Panc1 (cell line): ENCODE measurements at regions not wholly inside any gene's neighbourhood (a gene's known extent, or its start where the extent isn't known, plus 50 kb on each side); places are given as distances from the start of the nearest gene placed in this dataset.

Experiments
- ATAC-seq: fragments of 200-7000 bp; cut with Tn5 transposase; 2 replicates; pipeline ENCODE4 v1.9.1; 2020; ENCODE audit warnings: mild to moderate bottlenecking, moderate library complexity
- BruUV-seq: library from RNA; stranded (reverse); fragments of 400-500 nt; replicated peaks from 2 replicates; lab custom pipeline; 2021; lab: Mats Ljungman, UMichigan
- CTCF ChIA-PET: fragments of 300-600 bp; sonication (Branson Sonifier 250); formaldehyde crosslinking; loops from one replicate; lab custom pipeline; 2022; ENCODE audit warnings: antibody characterized with exemption; lab: Charles Lee
- POLR2A ChIA-PET: fragments of 300-600 bp; sonication (Branson Sonifier 250); formaldehyde crosslinking; loops from one replicate; lab custom pipeline; 2022; ENCODE audit warnings: antibody characterized with exemption; lab: Charles Lee
- DNase-seq: peaks from one replicate; pipeline ENCODE4 v3.0.0-alpha.2; 2010; ENCODE audit warnings: low read depth, low spot score
- H3K27ac ChIP-seq: 2 replicates; pipeline ENCODE4 v1.5.1; 2011; ENCODE audit warnings: mild to moderate bottlenecking, low read length, inconsistent platforms
- H3K27me3 ChIP-seq: fragments of 200-500 bp; sonication (Bioruptor generic); 2 replicates; pipeline ENCODE4 v1.6.0; 2014; ENCODE audit warnings: low read length, inconsistent platforms; ENCODE audit not compliant: control insufficient read depth, insufficient read depth
- H3K36me3 ChIP-seq: fragments of 200-500 bp; sonication (Bioruptor generic); 2 replicates; pipeline ENCODE4 v1.5.1; 2014; ENCODE audit warnings: inconsistent platforms, mild to moderate bottlenecking, low read length, moderate library complexity; ENCODE audit not compliant: control insufficient read depth, insufficient read depth
- H3K4me1 ChIP-seq: 2 replicates; pipeline ENCODE4 v1.5.1; 2011; ENCODE audit warnings: inconsistent platforms, mild to moderate bottlenecking, low read length, moderate library complexity; ENCODE audit not compliant: control insufficient read depth, insufficient read depth
- H3K4me3 ChIP-seq, 2 experiments: 2 replicates each; pipeline ENCODE4 v1.5.1; 2011 to 2012; ENCODE audit warnings: low read depth in 2 of 2, low read length in 2 of 2, mild to moderate bottlenecking in 2 of 2, inconsistent platforms in 1 of 2, moderate library complexity in 1 of 2
- H3K9me3 ChIP-seq: fragments of 200-500 bp; sonication (Bioruptor generic); 2 replicates; pipeline ENCODE4 v1.5.1; 2014; ENCODE audit warnings: low read depth, mild to moderate bottlenecking, inconsistent platforms, low read length, moderate library complexity; ENCODE audit not compliant: control insufficient read depth, insufficient read depth
- CTCF ChIP-seq: fragments of 450-650 bp; IDR thresholded peaks from 2 replicates; pipeline ENCODE4 v1.5.1; 2017; ENCODE audit warnings: mild to moderate bottlenecking
- POLR2AphosphoS5 ChIP-seq: IDR thresholded peaks from 2 replicates; pipeline ENCODE4 v1.6.1; 2012; ENCODE audit warnings: mild to moderate bottlenecking, low read depth, low read length, moderate library complexity
- REST ChIP-seq, 2 experiments: IDR thresholded peaks; 2 replicates each; pipeline ENCODE4 v1.6.1; 2011 to 2012; ENCODE audit warnings: low read depth in 2 of 2, control low read depth in 1 of 2, low read length in 1 of 2, mild to moderate bottlenecking in 1 of 2, moderate library complexity in 1 of 2; ENCODE audit not compliant: insufficient read depth in 1 of 2
- SIN3A ChIP-seq: IDR thresholded peaks from 2 replicates; pipeline ENCODE4 v1.6.1; 2012; ENCODE audit warnings: low read depth, mild to moderate bottlenecking, low read length, moderate library complexity, borderline replicate concordance; ENCODE audit not compliant: insufficient read depth
- TCF7L2 ChIP-seq: IDR thresholded peaks from 2 replicates; pipeline ENCODE4 v1.6.1; 2011; ENCODE audit warnings: mild to moderate bottlenecking, low read depth, low read length, inconsistent platforms
- in situ Hi-C: cut with HindIII; loops from 2 replicates; pipeline ENCODE4 v1.10.0; 2016; ENCODE audit warnings: low sequenced_read_pairs, low pct_unique_long_range_greater_than_20kb
- intact Hi-C: fragments of 100-400 bp; cut with micrococcal nuclease; formaldehyde crosslinking; loops from one replicate; pipeline ENCODE4 v1.10.0; 2022; ENCODE audit not compliant: unreplicated experiment

- no peak for DNase-seq
- Histone ChIP-seq H3K4me3 (no peak overlapping the region), H3K27ac (no peak overlapping the region), H3K9me3 (no peaks in the 10 kb centered on the region), H3K27me3 (no peaks in the 10 kb centered on the region), H3K36me3 (no peaks in the 10 kb centered on the region), H3K4me1 (no peaks in the 10 kb centered on the region)
- TF ChIP-seq POLR2AphosphoS5 = no peak
- no peak for TF ChIP-seq REST (IDR thresholded peaks at IDR 0.05; ENCODE audit: insufficient read depth in 1 of 2, low read depth in 2 of 2, low read length in 1 of 2)
- no peak for TF ChIP-seq TCF7L2
- 0 out of 2 replicates have a peak, but pooled peaks have one; percentile 12 for TF ChIP-seq CTCF
- TF ChIP-seq SIN3A = no peak
- intact Hi-C loops (no loop called here), in situ Hi-C loops (no loop called here)
- ATAC-seq = no peak
- ChIA-PET CTCF (interaction anchor here (0.6 kb wide), 2 partner anchors 134 to 265 kb away, joined by 3 to 4 read pairs; no protein-coding TSS in a partner anchor), POLR2A (no interaction called here)
- BruUV-seq = no TSS peak
Observed at GRCh38 chr12:90010089-90010488, 301.5 kb upstream of the ATP2B1 start.

GRCh38 chr12:90008277-90008676 is 299.6 kb upstream of the ATP2B1 start:
- BruUV-seq = no TSS peak
- in situ Hi-C loops = no loop called here
- ChIA-PET CTCF (no interaction called here), POLR2A (no interaction called here)
- no peaks in the 10 kb centered on the region for H3K9me3 ChIP-seq
- no peak for DNase-seq
- TF ChIP-seq POLR2AphosphoS5 (no peak), SIN3A (no peak), REST (IDR thresholded peaks at IDR 0.05; ENCODE audit: insufficient read depth in 1 of 2, low read depth in 2 of 2, low read length in 1 of 2) (no peak), TCF7L2 (no peak), CTCF (no peak)
- no peaks in the 10 kb centered on the region for H3K36me3 ChIP-seq
- no peaks in the 10 kb centered on the region for H3K27me3 ChIP-seq
- no peaks in the 10 kb centered on the region for H3K4me1 ChIP-seq
- no peak for ATAC-seq
- H3K4me3 ChIP-seq = no peak overlapping the region
- H3K27ac ChIP-seq = no peak overlapping the region
- intact Hi-C loops = no loop called here
